IPS-18a (cell line): ENCODE measurements at regions not wholly inside any gene's neighbourhood (a gene's known extent, or its start where the extent isn't known, plus 50 kb on each side); places are given as distances from the start of the nearest gene placed in this dataset.

ENCODE experiments used
- H3K27ac ChIP-seq: one replicate; pipeline ENCODE4 v1.5.1; 2013; ENCODE audit warnings: low read length
- H3K27me3 ChIP-seq: one replicate; pipeline ENCODE4 v1.6.1; 2013; ENCODE audit warnings: mild to moderate bottlenecking, low read length; ENCODE audit not compliant: control insufficient read depth, insufficient read depth
- H3K36me3 ChIP-seq: one replicate; pipeline ENCODE4 v1.6.1; 2013; ENCODE audit warnings: low read depth, low read length; ENCODE audit not compliant: control insufficient read depth
- H3K4me1 ChIP-seq: one replicate; pipeline ENCODE4 v1.6.1; 2013; ENCODE audit warnings: low read depth, low read length; ENCODE audit not compliant: control insufficient read depth
- H3K4me3 ChIP-seq: one replicate; pipeline ENCODE4 v1.5.1; 2013; ENCODE audit warnings: low read length
- H3K9ac ChIP-seq: one replicate; pipeline ENCODE4 v1.6.1; 2013; ENCODE audit warnings: mild to moderate bottlenecking, low read length, moderate library complexity
- H3K9me3 ChIP-seq: one replicate; pipeline ENCODE4 v1.6.1; 2013; ENCODE audit warnings: low read depth, low read length; ENCODE audit not compliant: control insufficient read depth

- no peak overlapping the region for H3K27ac ChIP-seq
- no peaks in the 10 kb centered on the region for H3K27me3 ChIP-seq
- no peaks in the 10 kb centered on the region for H3K36me3 ChIP-seq
- no peaks in the 10 kb centered on the region for H3K9me3 ChIP-seq
- H3K4me1 ChIP-seq = peaks cover 13% of the 10 kb centered on the region
- no peak overlapping the region for H3K4me3 ChIP-seq
- no peak overlapping the region for H3K9ac ChIP-seq
Measured at GRCh38 chr1:175842550-175842949, 99.2 kb upstream of the TNR start.

- Histone ChIP-seq H3K9me3 (no peaks in the 10 kb centered on the region), H3K9ac (no peak overlapping the region), H3K4me3 (no peak overlapping the region), H3K4me1 (peaks cover 13% of the 10 kb centered on the region), H3K27me3 (no peaks in the 10 kb centered on the region), H3K27ac (no peak overlapping the region), H3K36me3 (no peaks in the 10 kb centered on the region)
Measured at GRCh38 chr1:175841738-175842187, 98.4 kb upstream of the TNR start.

- Histone ChIP-seq H3K36me3 (no peaks in the 10 kb centered on the region), H3K9me3 (no peaks in the 10 kb centered on the region), H3K27ac (no peak overlapping the region), H3K27me3 (no peaks in the 10 kb centered on the region), H3K4me1 (peaks cover 13% of the 10 kb centered on the region), H3K9ac (no peak overlapping the region), H3K4me3 (no peak overlapping the region)
Measured at GRCh38 chr1:175840787-175841186, 97.4 kb upstream of the TNR start.

- Histone ChIP-seq H3K27me3 (no peaks in the 10 kb centered on the region), H3K27ac (no peak overlapping the region), H3K9me3 (no peaks in the 10 kb centered on the region), H3K36me3 (no peaks in the 10 kb centered on the region), H3K4me3 (no peak overlapping the region), H3K9ac (no peak overlapping the region), H3K4me1 (peaks cover 18% of the 10 kb centered on the region)
Measured at GRCh38 chr1:175839779-175840669, 96.6 kb upstream of the TNR start.

- Histone ChIP-seq H3K9me3 (no peaks in the 10 kb centered on the region), H3K4me3 (no peak overlapping the region), H3K4me1 (peaks cover 35% of the 10 kb centered on the region), H3K36me3 (no peaks in the 10 kb centered on the region), H3K27me3 (no peaks in the 10 kb centered on the region), H3K9ac (no peak overlapping the region), H3K27ac (no peak overlapping the region)
Measured at GRCh38 chr1:175834597-175834996, 91.2 kb upstream of the TNR start.

- H3K9ac ChIP-seq = no peak overlapping the region
- no peaks in the 10 kb centered on the region for H3K9me3 ChIP-seq
- H3K4me1 ChIP-seq = peaks cover 33% of the 10 kb centered on the region
- no peak overlapping the region for H3K27ac ChIP-seq
- no peaks in the 10 kb centered on the region for H3K36me3 ChIP-seq
- no peaks in the 10 kb centered on the region for H3K27me3 ChIP-seq
- H3K4me3 ChIP-seq = no peak overlapping the region
Measured at GRCh38 chr1:175833951-175834350, 90.6 kb upstream of the TNR start.

- no peaks in the 10 kb centered on the region for H3K36me3 ChIP-seq
- no peak overlapping the region for H3K27ac ChIP-seq
- no peaks in the 10 kb centered on the region for H3K27me3 ChIP-seq
- H3K9me3 ChIP-seq = no peaks in the 10 kb centered on the region
- H3K9ac ChIP-seq = no peak overlapping the region
- H3K4me1 ChIP-seq = peaks cover 33% of the 10 kb centered on the region
- H3K4me3 ChIP-seq = no peak overlapping the region
Measured at GRCh38 chr1:175833502-175833901, 90.1 kb upstream of the TNR start.

- Histone ChIP-seq H3K4me3 (no peak overlapping the region), H3K4me1 (peaks cover 33% of the 10 kb centered on the region), H3K9ac (no peak overlapping the region), H3K27ac (no peak overlapping the region), H3K9me3 (no peaks in the 10 kb centered on the region), H3K36me3 (no peaks in the 10 kb centered on the region), H3K27me3 (no peaks in the 10 kb centered on the region)
Measured at GRCh38 chr1:175830500-175830899, 87.1 kb upstream of the TNR start.

- no peak overlapping the region for H3K27ac ChIP-seq
- no peak overlapping the region for H3K9ac ChIP-seq
- no peaks in the 10 kb centered on the region for H3K36me3 ChIP-seq
- H3K4me1 ChIP-seq = peaks cover 26% of the 10 kb centered on the region
- no peaks in the 10 kb centered on the region for H3K9me3 ChIP-seq
- no peak overlapping the region for H3K4me3 ChIP-seq
- no peaks in the 10 kb centered on the region for H3K27me3 ChIP-seq
Measured at GRCh38 chr1:175829845-175830244, 86.5 kb upstream of the TNR start.

- no peak overlapping the region for H3K4me3 ChIP-seq
- no peak overlapping the region for H3K9ac ChIP-seq
- no peaks in the 10 kb centered on the region for H3K27me3 ChIP-seq
- no peak overlapping the region for H3K27ac ChIP-seq
- no peaks in the 10 kb centered on the region for H3K9me3 ChIP-seq
- no peaks in the 10 kb centered on the region for H3K36me3 ChIP-seq
- peaks cover 3% of the 10 kb centered on the region for H3K4me1 ChIP-seq
Measured at GRCh38 chr1:175826705-175827104, 83.3 kb upstream of the TNR start.

GRCh38 chr1:175824079-175824478, 80.7 kb upstream of the TNR start:
- H3K9me3 ChIP-seq = peaks cover 4% of the 10 kb centered on the region
- no peaks in the 10 kb centered on the region for H3K36me3 ChIP-seq
- no peak overlapping the region for H3K27ac ChIP-seq
- H3K4me3 ChIP-seq = no peak overlapping the region
- H3K4me1 ChIP-seq = no peaks in the 10 kb centered on the region
- H3K9ac ChIP-seq = no peak overlapping the region
- H3K27me3 ChIP-seq = no peaks in the 10 kb centered on the region

- no peaks in the 10 kb centered on the region for H3K36me3 ChIP-seq
- no peak overlapping the region for H3K4me3 ChIP-seq
- H3K27me3 ChIP-seq = no peaks in the 10 kb centered on the region
- H3K9me3 ChIP-seq = peaks cover 4% of the 10 kb centered on the region
- no peak overlapping the region for H3K27ac ChIP-seq
- H3K4me1 ChIP-seq = no peaks in the 10 kb centered on the region
- no peak overlapping the region for H3K9ac ChIP-seq
Measured at GRCh38 chr1:175823406-175823805, 80.0 kb upstream of the TNR start.
